Transverse colon (tissue), 4 donors: ENCODE measurements at regions not wholly inside any gene's neighbourhood (a gene's known extent, or its start where the extent isn't known, plus 50 kb on each side); places are given as distances from the start of the nearest gene placed in this dataset.
"Not testable (repeated sequence)": the region's sequence is repeated elsewhere in the genome, so short reads cannot be mapped to it uniquely, and the experiment has no call there.

ENCODE experiments used
- DNase-seq: peaks from one replicate; pipeline ENCODE4 v3.0.0-alpha.2; 2019
- H3K27ac ChIP-seq, 4 donors: fragments of 200-600 bp; sonication (generic); 2 replicates each; pipeline ENCODE4 v1.5.1; 2016 to 2018; ENCODE audit warnings: inconsistent platforms in 4 of 4
- H3K27me3 ChIP-seq: fragments of 200-600 bp; sonication (generic); 2 replicates; pipeline ENCODE4 v1.5.1; 2017; ENCODE audit warnings: inconsistent platforms
- H3K36me3 ChIP-seq, 4 donors: fragments of 200-600 bp; sonication (generic); 2 replicates each; pipeline ENCODE4 v1.5.1; 2017 to 2019; ENCODE audit warnings: inconsistent platforms in 4 of 4
- H3K4me1 ChIP-seq, 4 donors: fragments of 200-600 bp; sonication (generic); 2 replicates each; pipeline ENCODE4 v1.5.1; 2017 to 2020; ENCODE audit warnings: inconsistent platforms in 4 of 4
- H3K4me3 ChIP-seq, 4 donors: fragments of 200-600 bp; sonication (generic); 1 replicate in 1 of 4; 2 replicates in 3 of 4; pipeline versions ENCODE4 v1.5.1 to v1.6.1; 2017 to 2019; ENCODE audit warnings: inconsistent platforms in 4 of 4
- H3K9me3 ChIP-seq, 2 donors: fragments of 200-600 bp; sonication (generic); 2 replicates each; pipeline ENCODE4 v1.5.1; 2017 to 2019; ENCODE audit warnings: inconsistent platforms in 2 of 2
- CTCF ChIP-seq, 5 experiments: fragments of 200-600 bp in 3 of 5; fragments of 450-650 bp in 2 of 5; sonication (generic) in 3 of 5; IDR thresholded peaks; 1 replicate in 2 of 5; 2 replicates in 3 of 5; pipeline ENCODE4 v1.5.1; 2016 to 2017; ENCODE audit warnings: antibody characterized with exemption in 5 of 5, inconsistent platforms in 3 of 5, mild to moderate bottlenecking in 2 of 5, moderate library complexity in 1 of 5
- EP300 ChIP-seq: sonication (generic); formaldehyde crosslinking; IDR thresholded peaks from one replicate; pipeline ENCODE4 v1.6.1; 2017; ENCODE audit warnings: antibody characterized with exemption, low read depth
- POLR2A ChIP-seq: fragments of 450-650 bp; IDR thresholded peaks from one replicate; pipeline ENCODE4 v1.6.1; 2016; ENCODE audit warnings: antibody characterized with exemption, mild to moderate bottlenecking, moderate library complexity
- POLR2AphosphoS5 ChIP-seq, 3 donors: sonication (generic); formaldehyde crosslinking; IDR thresholded peaks; one replicate each; pipeline ENCODE4 v1.6.1; 2016; ENCODE audit warnings: antibody characterized with exemption in 3 of 3
- WGBS, 2 donors: methylation state at CpG; one replicate each; pipeline ENCODE4 v1.1.5; 2018; ENCODE audit warnings: low coverage in 1 of 2; 5-methylcytosine and 5-hydroxymethylcytosine counted together
- in situ Hi-C, 4 donors: fragments of 200-750 bp; cut with MboI; loops; one replicate each; pipeline versions ENCODE4 v1.15.0 to v1.15.1; 2017; ENCODE audit warnings: low sequenced_read_pairs in 3 of 4, low pct_ligation_motif_present in 1 of 4, low pct_unique_long_range_greater_than_20kb in 1 of 4
- intact Hi-C: fragments of 100-400 bp; cut with DNase I; formaldehyde crosslinking; loops from one replicate; pipeline ENCODE4 v1.15.1; 2023; ENCODE audit warnings: low total_unique reads

DNA sequence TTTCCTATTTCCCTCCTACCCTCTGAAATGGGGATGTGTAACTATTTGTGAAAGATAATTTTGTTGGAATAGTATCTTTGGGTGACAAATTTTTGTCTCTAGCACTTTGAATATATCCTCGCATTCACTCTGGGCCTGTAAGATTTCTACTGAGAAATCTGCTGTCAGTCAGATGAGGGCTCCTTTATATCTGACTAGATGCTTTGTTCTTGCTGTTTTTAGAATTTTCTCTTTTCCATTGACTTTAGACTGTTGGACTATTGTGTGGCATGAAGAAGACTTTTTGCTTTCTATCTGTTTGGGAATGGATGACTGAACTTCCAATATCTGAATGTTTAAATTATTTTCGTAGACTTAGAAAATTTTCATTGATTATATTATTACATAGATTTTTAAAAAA, 54.2 kb upstream of the GRID2 start:
- Histone ChIP-seq H3K9me3 (no peaks in the 10 kb centered on the region), H3K36me3 (no peaks in the 10 kb centered on the region), H3K27ac (no peak overlapping the region), H3K4me3 (no peak overlapping the region), H3K27me3 (no peaks in the 10 kb centered on the region), H3K4me1 (no peaks in the 10 kb centered on the region)
- TF ChIP-seq EP300 (no peak), POLR2A (no peak), CTCF (IDR thresholded peaks at IDR 0.05) (no peak), POLR2AphosphoS5 (IDR thresholded peaks at IDR 0.05) (no peak)
- WGBS, 2 donors: 78% methylated on average over 2 of the region's 2 CpGs
- in situ Hi-C loops: no loop called here
- DNase-seq: no peak
- intact Hi-C loops: no loop called here

GRCh38 chr4:92251711-92252110, 52.1 kb upstream of the GRID2 start:
- no peaks in the 10 kb centered on the region for H3K36me3 ChIP-seq
- H3K4me1 ChIP-seq: no peaks in the 10 kb centered on the region
- in situ Hi-C loops (no loop called here), intact Hi-C loops (no loop called here)
- H3K9me3 ChIP-seq: no peaks in the 10 kb centered on the region
- DNase-seq: no peak
- H3K4me3 ChIP-seq: no peak overlapping the region
- H3K27ac ChIP-seq: no peak overlapping the region
- TF ChIP-seq POLR2AphosphoS5 (IDR thresholded peaks at IDR 0.05) (no peak), EP300 (no peak), CTCF (IDR thresholded peaks at IDR 0.05) (no peak), POLR2A (no peak)
- WGBS, 2 donors: 81% methylated on average over 1 of the region's 1 CpG; no CpG with 5 or more reads in 1 of the 2 donors
- no peaks in the 10 kb centered on the region for H3K27me3 ChIP-seq

DNA sequence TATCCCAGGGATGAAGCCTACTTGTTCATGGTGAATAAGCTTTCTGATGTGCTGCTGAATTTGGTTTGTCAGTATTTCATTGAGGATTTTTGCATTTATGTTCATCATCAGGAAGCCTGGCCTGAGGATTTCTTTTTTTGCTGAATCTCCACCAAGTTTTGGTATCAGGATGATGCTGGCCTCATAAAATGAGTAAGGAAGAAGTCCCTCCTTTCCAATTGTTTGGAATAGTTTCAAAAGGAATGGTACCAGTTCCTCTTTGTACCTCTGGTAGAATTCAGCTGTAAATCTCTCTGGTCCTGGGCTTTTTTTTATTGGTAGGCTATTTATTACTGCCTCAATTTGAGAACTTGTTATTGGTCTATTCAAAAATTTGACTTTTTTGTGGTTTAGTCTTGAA, 51.4 kb upstream of the GRID2 start:
- in situ Hi-C loops, H3K4me1 ChIP-seq, H3K4me3 ChIP-seq, intact Hi-C loops, H3K27me3 ChIP-seq, H3K27ac ChIP-seq, H3K36me3 ChIP-seq, H3K9me3 ChIP-seq, DNase-seq: not testable (repeated sequence)

GRCh38 chr4:92252846-92253245, 50.9 kb upstream of the GRID2 start:
- Histone ChIP-seq H3K4me3 (no peak overlapping the region), H3K27ac (no peak overlapping the region), H3K4me1 (no peaks in the 10 kb centered on the region), H3K27me3 (no peaks in the 10 kb centered on the region), H3K9me3 (no peaks in the 10 kb centered on the region), H3K36me3 (no peaks in the 10 kb centered on the region)
- in situ Hi-C loops: no loop called here
- no peak for TF ChIP-seq POLR2AphosphoS5 (IDR thresholded peaks at IDR 0.05)
- no peak for TF ChIP-seq EP300
- TF ChIP-seq CTCF (IDR thresholded peaks at IDR 0.05): no peak
- no peak for TF ChIP-seq POLR2A
- intact Hi-C loops: no loop called here
- 85% methylated on average over 3 of the region's 3 CpGs; no CpG with 5 or more reads in 1 of the 2 donors for WGBS, 2 donors
- no peak for DNase-seq

- Histone ChIP-seq H3K4me3 (no peak overlapping the region), H3K27me3 (no peaks in the 10 kb centered on the region), H3K36me3 (no peaks in the 10 kb centered on the region), H3K27ac (no peak overlapping the region), H3K4me1 (no peaks in the 10 kb centered on the region), H3K9me3 (no peaks in the 10 kb centered on the region)
- in situ Hi-C loops (no loop called here), intact Hi-C loops (no loop called here)
- DNase-seq: no peak
- TF ChIP-seq EP300 (no peak), POLR2AphosphoS5 (IDR thresholded peaks at IDR 0.05) (no peak), POLR2A (no peak), CTCF (IDR thresholded peaks at IDR 0.05) (no peak)
- WGBS, 2 donors: 89% methylated on average over 1 of the region's 1 CpG; no CpG with 5 or more reads in 1 of the 2 donors
Observed at GRCh38 chr4:92253550-92253949, 50.2 kb upstream of the GRID2 start.
